K562 (cell line): ENCODE measurements at regions not wholly inside any gene's neighbourhood (a gene's known extent, or its start where the extent isn't known, plus 50 kb on each side); places are given as distances from the start of the nearest gene placed in this dataset.

Experiments
- ATAC-seq: fragments of 200-7000 bp; cut with Tn5 transposase; 3 replicates; pipeline ENCODE4 v1.9.1; 2020; ENCODE audit warnings: moderate library complexity
- BruUV-seq: library from RNA; stranded (reverse); fragments of 400-500 nt; replicated peaks from 2 replicates; lab custom pipeline; 2021; lab: Mats Ljungman, UMichigan
- CTCF ChIA-PET: fragments of 300-600 bp; formaldehyde crosslinking; extraction: SDS; loops from one replicate; lab custom pipeline; 2021; ENCODE audit warnings: low intra/inter-chr PET ratio; lab: Yijun Ruan, JAX
- POLR2A ChIA-PET: fragments of 300-600, 350-650 bp; sonication (Branson Sonifier 250); formaldehyde crosslinking; extraction: SDS; loops from one replicate; lab custom pipeline; 2021; ENCODE audit warnings: antibody characterized with exemption, inconsistent platforms; lab: Yijun Ruan, JAX
- DNase-seq, 4 experiments: peaks; one replicate each; pipeline versions ENCODE4 v3.0.0 to v3.0.0-alpha.2; 2011 to 2018; ENCODE audit warnings: low spot score in 3 of 4, mixed read lengths in 3 of 4; ENCODE audit errors: extremely low read depth in 1 of 4
- FAIRE-seq: peaks from 2 replicates; lab custom pipeline; 2011; peaks lifted over from hg19 to GRCh38; lab: Jason Lieb, UNC
- H2AFZ ChIP-seq: 2 replicates; pipeline ENCODE4 v1.6.0; 2011; ENCODE audit warnings: low read depth, low read length, control low read depth, inconsistent platforms
- H3K27ac ChIP-seq: fragments of 200-600 bp; 3 replicates; pipeline ENCODE4 v1.8.0; 2011; ENCODE audit warnings: low read depth, mild to moderate bottlenecking, control low read depth, inconsistent platforms, low read length, moderate library complexity, mixed read lengths; ENCODE audit errors: extremely low read depth
- H3K27me3 ChIP-seq, 2 experiments: fragments of 300-600 bp in 1 of 2; 2 replicates in 1 of 2; 3 replicates in 1 of 2; pipeline versions ENCODE4 v1.6.0 to v1.8.0; 2011; ENCODE audit warnings: inconsistent platforms in 2 of 2, low read length in 2 of 2, mild to moderate bottlenecking in 1 of 2, mixed read lengths in 1 of 2, moderate library complexity in 1 of 2; ENCODE audit not compliant: control insufficient read depth in 2 of 2, insufficient read depth in 2 of 2
- H3K36me3 ChIP-seq: fragments of 300-600 bp; 3 replicates; pipeline ENCODE4 v1.8.0; 2011; ENCODE audit warnings: mild to moderate bottlenecking, low read length, inconsistent platforms; ENCODE audit not compliant: control insufficient read depth, insufficient read depth
- H3K4me1 ChIP-seq, 2 experiments: fragments of 200-600 bp in 1 of 2; replicated peaks in 1 of 2; 2 replicates in 1 of 2; 3 replicates in 1 of 2; pipeline versions ENCODE4 v1.5.1 to v1.8.0; 2011; ENCODE audit warnings: inconsistent platforms in 2 of 2, low read length in 2 of 2, mild to moderate bottlenecking in 1 of 2, mixed read lengths in 1 of 2, moderate library complexity in 1 of 2; ENCODE audit not compliant: control insufficient read depth in 2 of 2, insufficient read depth in 2 of 2
- H3K4me2 ChIP-seq: 2 replicates; pipeline ENCODE4 v1.6.1; 2011; ENCODE audit warnings: low read length, control low read depth, inconsistent platforms, mixed read lengths; ENCODE audit not compliant: insufficient read depth
- H3K4me3 ChIP-seq: fragments of 200-600 bp; sonication (generic), shearing (Covaris generic); 2 replicates; pipeline ENCODE4 v1.5.1; 2016; ENCODE audit warnings: control low read depth, inconsistent platforms
- H3K79me2 ChIP-seq: fragments of 200-600 bp; 3 replicates; pipeline ENCODE4 v1.8.0; 2011; ENCODE audit warnings: low read length, inconsistent platforms; ENCODE audit not compliant: control insufficient read depth, insufficient read depth
- H3K9ac ChIP-seq, 2 experiments: 2 replicates each; pipeline versions ENCODE4 v1.6.0 to v1.6.1; 2011; ENCODE audit warnings: low read depth in 2 of 2, low read length in 2 of 2, control low read depth in 1 of 2, inconsistent platforms in 1 of 2, mild to moderate bottlenecking in 1 of 2, mixed read lengths in 1 of 2; ENCODE audit not compliant: insufficient read depth in 1 of 2
- H3K9me1 ChIP-seq: one replicate; pipeline ENCODE4 v1.6.0; 2011; ENCODE audit warnings: inconsistent platforms, mild to moderate bottlenecking, low read length, moderate library complexity; ENCODE audit not compliant: control insufficient read depth, insufficient read depth
- H3K9me3 ChIP-seq: replicated peaks from 2 replicates; pipeline ENCODE4 v1.5.1; 2011; ENCODE audit warnings: low read depth, low read length, inconsistent platforms; ENCODE audit not compliant: control insufficient read depth, insufficient read depth
- H4K20me1 ChIP-seq: replicated peaks from 2 replicates; pipeline ENCODE4 v1.6.1; 2011; ENCODE audit warnings: low read length, inconsistent platforms, mixed read lengths; ENCODE audit not compliant: control insufficient read depth, insufficient read depth
- E2F1 ChIP-seq: sonication (generic); formaldehyde crosslinking; IDR thresholded peaks from 2 replicates; pipeline ENCODE4 v1.8.1; 2023; ENCODE audit warnings: mild to moderate bottlenecking, missing genetic modification reagents, moderate library complexity
- FUS ChIP-seq: fragments of 200-400 bp; formaldehyde crosslinking; optimal IDR thresholded peaks from 2 replicates; pipeline ENCODE3; 2017; ENCODE audit warnings: low read depth, low read length
- GATAD2A ChIP-seq: fragments of 450-650 bp; IDR thresholded peaks from 2 replicates; pipeline ENCODE4 v1.6.1; 2017
- HINFP ChIP-seq: fragments of 450-650 bp; conservative IDR thresholded peaks from 2 replicates; pipeline ENCODE4 v1.6.1; 2016; ENCODE audit warnings: missing genetic modification characterization, low read depth, mild to moderate bottlenecking, control low read depth, missing compliant biosample characterization
- IFI16 ChIP-seq: fragments of 250-450 bp; sonication (Bioruptor Pico); IDR thresholded peaks from 2 replicates; pipeline ENCODE4 v2.1.2; 2022; ENCODE audit warnings: mild to moderate bottlenecking, inconsistent platforms
- MCM5 ChIP-seq: fragments of 450-650 bp; IDR thresholded peaks from 2 replicates; pipeline ENCODE4 v1.6.1; 2016; ENCODE audit warnings: low read depth
- MTA3 ChIP-seq: fragments of 450-650 bp; formaldehyde crosslinking; IDR thresholded peaks from 2 replicates; pipeline ENCODE4 v1.6.1; 2017; ENCODE audit warnings: mild to moderate bottlenecking, borderline replicate concordance
- MXI1 ChIP-seq: IDR thresholded peaks from 2 replicates; pipeline ENCODE4 v1.6.1; 2011; ENCODE audit warnings: low read depth, mild to moderate bottlenecking, improper control_type of control experiment, low read length
- SIN3B ChIP-seq: fragments of 450-650 bp; IDR thresholded peaks from 2 replicates; pipeline ENCODE4 v1.6.1; 2017; ENCODE audit warnings: low read depth, mild to moderate bottlenecking, moderate library complexity
- TEAD1 ChIP-seq, 2 experiments: fragments of 450-650 bp in 1 of 2; sonication (generic) in 1 of 2; formaldehyde crosslinking; IDR thresholded peaks; 2 replicates each; pipeline versions ENCODE4 v1.4.0 to v1.8.0; 2020 to 2022; ENCODE audit warnings: mild to moderate bottlenecking in 2 of 2, missing genetic modification reagents in 1 of 2
- ZBTB43 ChIP-seq: sonication (generic); formaldehyde crosslinking; IDR thresholded peaks from 2 replicates; pipeline ENCODE4 v1.8.0; 2023; ENCODE audit warnings: mild to moderate bottlenecking, missing genetic modification reagents
- ZNF146 ChIP-seq: IDR thresholded peaks from one replicate; pipeline ENCODE4 v1.6.1; 2018; ENCODE audit warnings: missing compliant biosample characterization; ENCODE audit not compliant: unreplicated experiment
- ZNF212 ChIP-seq: fragments of 450-650 bp; formaldehyde crosslinking; IDR thresholded peaks from 2 replicates; pipeline ENCODE4 v1.4.0; 2020; ENCODE audit warnings: mild to moderate bottlenecking
- WGBS: fragments of 100-300 bp; shearing (Covaris generic); methylation state at CpG from one replicate; pipeline ENCODE4 v1.1.6; 2016; ENCODE audit warnings: low coverage, mixed read lengths; ENCODE audit not compliant: insufficient coverage; ENCODE audit errors: missing lambda C conversion rate; 5-methylcytosine and 5-hydroxymethylcytosine counted together
- in situ Hi-C: fragments of 300-500 bp; cut with MboI; formaldehyde crosslinking; loops from 4 replicates; pipeline ENCODE4 v1.15.0; 2018; ENCODE audit warnings: inconsistent platforms, mixed read lengths
- intact Hi-C: fragments of 100-400 bp; cut with micrococcal nuclease; formaldehyde crosslinking; loops from 2 replicates; pipeline ENCODE4 v1.14.2; 2022
- TF ChIP-seq, protein P1 (sequence below): fragments of 250-450 bp; sonication (Bioruptor Pico); IDR thresholded peaks from 2 replicates; pipeline ENCODE4 v1.5.0; 2020; ENCODE audit warnings: mild to moderate bottlenecking, borderline replicate concordance
- TF ChIP-seq, protein P2 (sequence below): fragments of 250-450 bp; sonication (Bioruptor Pico); IDR thresholded peaks from 2 replicates; pipeline ENCODE4 v1.8.0; 2021; ENCODE audit warnings: borderline replicate concordance, mild to moderate bottlenecking, moderate library complexity; ENCODE audit not compliant: poor library complexity, severe bottlenecking
- TF ChIP-seq, protein P3 (sequence below): sonication (generic); formaldehyde crosslinking; IDR thresholded peaks from 2 replicates; pipeline ENCODE4 v1.9.0; 2022; ENCODE audit warnings: mild to moderate bottlenecking, missing genetic modification reagents

GRCh38 chr4:188826393-188826792, 687.2 kb downstream of the TRIML1 start (continued):
- TF ChIP-seq, protein P1, sequence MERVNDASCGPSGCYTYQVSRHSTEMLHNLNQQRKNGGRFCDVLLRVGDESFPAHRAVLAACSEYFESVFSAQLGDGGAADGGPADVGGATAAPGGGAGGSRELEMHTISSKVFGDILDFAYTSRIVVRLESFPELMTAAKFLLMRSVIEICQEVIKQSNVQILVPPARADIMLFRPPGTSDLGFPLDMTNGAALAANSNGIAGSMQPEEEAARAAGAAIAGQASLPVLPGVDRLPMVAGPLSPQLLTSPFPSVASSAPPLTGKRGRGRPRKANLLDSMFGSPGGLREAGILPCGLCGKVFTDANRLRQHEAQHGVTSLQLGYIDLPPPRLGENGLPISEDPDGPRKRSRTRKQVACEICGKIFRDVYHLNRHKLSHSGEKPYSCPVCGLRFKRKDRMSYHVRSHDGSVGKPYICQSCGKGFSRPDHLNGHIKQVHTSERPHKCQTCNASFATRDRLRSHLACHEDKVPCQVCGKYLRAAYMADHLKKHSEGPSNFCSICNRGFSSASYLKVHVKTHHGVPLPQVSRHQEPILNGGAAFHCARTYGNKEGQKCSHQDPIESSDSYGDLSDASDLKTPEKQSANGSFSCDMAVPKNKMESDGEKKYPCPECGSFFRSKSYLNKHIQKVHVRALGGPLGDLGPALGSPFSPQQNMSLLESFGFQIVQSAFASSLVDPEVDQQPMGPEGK (CRISPR knock-in tag): no peak

- intact Hi-C loops: no loop called here
- DNase-seq (no peak), ATAC-seq (no peak), FAIRE-seq (no peak)
- Histone ChIP-seq H2AFZ (no peak overlapping the region), H3K9me1 (no peaks in the 10 kb centered on the region), H3K79me2 (no peaks in the 10 kb centered on the region), H3K36me3 (no peaks in the 10 kb centered on the region), H3K27me3 (no peaks in the 10 kb centered on the region), H4K20me1 (no peaks in the 10 kb centered on the region), H3K4me1 (no peaks in the 10 kb centered on the region), H3K4me3 (no peak overlapping the region), H3K27ac (no peak overlapping the region), H3K4me2 (no peak overlapping the region), H3K9ac (no peak overlapping the region), H3K9me3 (no peaks in the 10 kb centered on the region)
- ChIA-PET CTCF (no interaction called here), POLR2A (no interaction called here)
- 0% methylated on average over 1 of the region's 1 CpG for WGBS
- no TSS peak for BruUV-seq
- in situ Hi-C loops: no loop called here
- TF ChIP-seq ZNF212 (CRISPR knock-in tag) (no peak), FUS (no peak), IFI16 (CRISPR knock-in tag) (no peak), ZNF146 (CRISPR knock-in tag) (no peak), MXI1 (no peak), E2F1 (no peak), GATAD2A (no peak), HINFP (no peak), SIN3B (no peak), MCM5 (no peak), MTA3 (no peak), TEAD1 (CRISPR knock-in tag; IDR thresholded peaks at IDR 0.05) (no peak), ZBTB43 (CRISPR knock-in tag) (no peak)
- TF ChIP-seq, protein P2, sequence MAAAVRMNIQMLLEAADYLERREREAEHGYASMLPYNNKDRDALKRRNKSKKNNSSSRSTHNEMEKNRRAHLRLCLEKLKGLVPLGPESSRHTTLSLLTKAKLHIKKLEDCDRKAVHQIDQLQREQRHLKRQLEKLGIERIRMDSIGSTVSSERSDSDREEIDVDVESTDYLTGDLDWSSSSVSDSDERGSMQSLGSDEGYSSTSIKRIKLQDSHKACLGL: no peak
- TF ChIP-seq, protein P3, sequence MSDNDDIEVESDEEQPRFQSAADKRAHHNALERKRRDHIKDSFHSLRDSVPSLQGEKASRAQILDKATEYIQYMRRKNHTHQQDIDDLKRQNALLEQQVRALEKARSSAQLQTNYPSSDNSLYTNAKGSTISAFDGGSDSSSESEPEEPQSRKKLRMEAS: no peak
These were observed 700.5 kb downstream of the TRIML1 start for GRCh38 chr4:188839704-188840103.
